GM23248 (cell line): ENCODE measurements at regions not wholly inside any gene's neighbourhood (a gene's known extent, or its start where the extent isn't known, plus 50 kb on each side); places are given as distances from the start of the nearest gene placed in this dataset.

Experiments used
- EZH2 ChIP-seq: fragments of 200-600 bp; sonication (generic); IDR thresholded peaks from 2 replicates; pipeline ENCODE4 v1.6.1; 2018; ENCODE audit warnings: antibody characterized with exemption, mild to moderate bottlenecking; ENCODE audit not compliant: insufficient read depth, poor library complexity, severe bottlenecking
- EZH2phosphoT487 ChIP-seq: fragments of 200-600 bp; sonication (generic); IDR thresholded peaks from 2 replicates; pipeline ENCODE4 v1.6.1; 2018; ENCODE audit warnings: antibody characterized with exemption, moderate library complexity, mild to moderate bottlenecking, low read depth; ENCODE audit not compliant: insufficient read depth

- TF ChIP-seq EZH2phosphoT487 (no peak), EZH2 (no peak)
Observed at GRCh38 chr4:56086073-56086541, 137.4 kb downstream of the CEP135 start.
